ENCODE measurements at regions not wholly inside any gene's neighbourhood (a gene's known extent, or its start where the extent isn't known, plus 50 kb on each side); places are given as distances from the start of the nearest gene placed in this dataset.

GRCh38 chr16:61007694-61008093, 1028.5 kb downstream of the CDH8 start:
- intact Hi-C loops (cut with DNase I; ENCODE audit: low total_unique reads), result no loop called here
- no peaks in the 10 kb centered on the region for H3K36me3 ChIP-seq
- no peak for DNase-seq

GRCh38 chr16:61005952-61006351, 1030.3 kb downstream of the CDH8 start:
- H3K4me3 ChIP-seq, result no peak overlapping the region
- intact Hi-C loops (cut with DNase I; ENCODE audit: low total_unique reads), result no loop called here

More at GRCh38 chr16:61007694-61008093, 1028.5 kb downstream of the CDH8 start:
- TF ChIP-seq CTCF (IDR thresholded peaks at IDR 0.05) (no peak), POLR2A (IDR thresholded peaks at IDR 0.05) (no peak)
- Histone ChIP-seq H3K9me3 (no peaks in the 10 kb centered on the region), H3K4me1 (no peaks in the 10 kb centered on the region), H3K27me3 (no peaks in the 10 kb centered on the region), H3K4me3 (no peak overlapping the region), H3K27ac (no peak overlapping the region)

GRCh38 chr16:61002479-61003204, 1033.6 kb downstream of the CDH8 start:
- Histone ChIP-seq H3K36me3 (no peaks in the 10 kb centered on the region), H3K4me3 (no peak overlapping the region), H3K4me1 (no peaks in the 10 kb centered on the region), H3K27me3 (no peaks in the 10 kb centered on the region), H3K27ac (no peak overlapping the region), H3K9me3 (no peaks in the 10 kb centered on the region)
- no peak for TF ChIP-seq CTCF (IDR thresholded peaks at IDR 0.05)
- no peak for TF ChIP-seq POLR2A (IDR thresholded peaks at IDR 0.05)
- intact Hi-C loops (cut with DNase I; ENCODE audit: low total_unique reads), result no loop called here
- DNase-seq, result no peak

More at GRCh38 chr16:61005952-61006351, 1030.3 kb downstream of the CDH8 start:
- TF ChIP-seq CTCF (IDR thresholded peaks at IDR 0.05) (no peak), POLR2A (IDR thresholded peaks at IDR 0.05) (no peak)
- Histone ChIP-seq H3K27ac (no peak overlapping the region), H3K27me3 (no peaks in the 10 kb centered on the region), H3K9me3 (no peaks in the 10 kb centered on the region), H3K4me1 (no peaks in the 10 kb centered on the region), H3K36me3 (no peaks in the 10 kb centered on the region)
- no peak for DNase-seq

- Histone ChIP-seq H3K36me3 (no peaks in the 10 kb centered on the region), H3K27me3 (no peaks in the 10 kb centered on the region), H3K4me1 (no peaks in the 10 kb centered on the region), H3K4me3 (no peak overlapping the region), H3K27ac (no peak overlapping the region), H3K9me3 (no peaks in the 10 kb centered on the region)
- DNase-seq, result no peak
- intact Hi-C loops (cut with DNase I; ENCODE audit: low total_unique reads), result no loop called here
- TF ChIP-seq POLR2A (IDR thresholded peaks at IDR 0.05), result no peak
- TF ChIP-seq CTCF (IDR thresholded peaks at IDR 0.05), result no peak
Observed at GRCh38 chr16:60991886-60992285, 1044.4 kb downstream of the CDH8 start.

GRCh38 chr16:60989592-60989991, 1046.6 kb downstream of the CDH8 start:
- intact Hi-C loops (cut with DNase I; ENCODE audit: low total_unique reads), result no loop called here
- H3K36me3 ChIP-seq, result no peaks in the 10 kb centered on the region
- no peak overlapping the region for H3K4me3 ChIP-seq
- no peak overlapping the region for H3K27ac ChIP-seq
- no peak for TF ChIP-seq POLR2A (IDR thresholded peaks at IDR 0.05)
- H3K9me3 ChIP-seq, result no peaks in the 10 kb centered on the region
- DNase-seq, result no peak
- H3K4me1 ChIP-seq, result no peaks in the 10 kb centered on the region
- H3K27me3 ChIP-seq, result no peaks in the 10 kb centered on the region

Data from uterus (tissue), 3 donors.